ENCODE measurements at regions not wholly inside any gene's neighbourhood (a gene's known extent, or its start where the extent isn't known, plus 50 kb on each side); places are given as distances from the start of the nearest gene placed in this dataset.

DNA sequence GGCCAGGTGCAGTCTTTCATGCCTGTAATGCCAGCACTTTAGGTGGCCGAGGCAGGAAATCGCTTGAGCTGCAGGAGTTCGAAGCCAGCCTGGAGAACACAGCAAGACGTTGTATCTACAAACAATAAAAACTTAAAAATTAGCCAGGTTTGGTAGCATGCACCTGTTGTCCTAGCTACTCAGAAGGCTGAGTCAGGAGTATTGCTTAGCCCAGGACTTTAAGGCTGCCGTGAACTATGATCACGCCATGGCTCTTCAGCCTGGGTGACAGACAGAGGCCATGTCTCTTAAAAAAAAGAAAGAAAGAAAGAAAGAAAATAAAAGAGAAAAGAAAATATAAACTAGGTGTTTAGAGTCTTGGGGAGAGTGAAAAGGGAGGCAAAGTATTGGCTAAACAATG is 96.4 kb upstream of the PDE5A start:
- Histone ChIP-seq H3K36me3 (ENCODE audit: control insufficient read depth, insufficient read depth, low read length) (no peaks in the 10 kb centered on the region), H3K4me1 (ENCODE audit: control insufficient read depth, insufficient read depth, low read length, poor library complexity, severe bottlenecking) (no peaks in the 10 kb centered on the region), H3K27me3 (ENCODE audit: control insufficient read depth, insufficient read depth, low read length) (no peaks in the 10 kb centered on the region), H3K27ac (ENCODE audit: insufficient read depth, low read length, poor library complexity, severe bottlenecking) (no peak overlapping the region), H3K4me3 (ENCODE audit: low read depth, low read length) (no peak overlapping the region), H3K9me3 (ENCODE audit: control insufficient read depth in 2 of 2, low read length in 2 of 2) (no peaks in the 10 kb centered on the region)
- Mint-ChIP-seq H3K27ac (no peak overlapping the region), H3K4me3 (no peak overlapping the region), H3K27me3 (no peaks in the 10 kb centered on the region), H3K36me3 (no peaks in the 10 kb centered on the region), H3K4me1 (no peaks in the 10 kb centered on the region), H3K9me3 (peaks cover 0 to 7% (median 0%) of the 10 kb centered on the region in 7 donors)
- ATAC-seq (ENCODE audit: low read depth in 2 of 2): no peak
- DNase-seq: no peak

DNA sequence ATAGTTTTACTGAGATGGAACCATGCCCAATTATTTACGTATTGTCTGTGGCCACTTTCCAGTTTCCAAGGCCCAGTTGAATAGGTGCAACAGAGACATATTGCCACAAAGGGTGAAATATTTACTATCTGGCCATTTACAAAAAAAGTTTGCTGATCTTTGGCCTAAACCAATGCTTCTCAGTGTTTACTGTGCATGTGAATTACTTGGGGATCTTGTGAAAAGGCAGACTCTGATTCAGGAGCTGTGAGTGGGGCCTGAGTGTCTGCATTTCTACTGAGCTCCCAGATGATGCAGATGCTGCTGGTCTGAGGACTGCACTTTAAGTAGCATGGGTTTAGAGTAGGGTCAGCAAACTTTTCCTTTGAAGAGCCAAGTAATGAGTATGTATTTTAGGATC is 94.1 kb upstream of the PDE5A start:
- peaks cover 0 to 20% (median 5%) of the 10 kb centered on the region in 7 donors for H3K9me3 Mint-ChIP-seq
- Histone ChIP-seq H3K4me1 (ENCODE audit: control insufficient read depth, insufficient read depth, low read length, poor library complexity, severe bottlenecking) (no peaks in the 10 kb centered on the region), H3K27ac (ENCODE audit: insufficient read depth, low read length, poor library complexity, severe bottlenecking) (no peak overlapping the region), H3K9me3 (ENCODE audit: control insufficient read depth in 2 of 2, low read length in 2 of 2) (no peaks in the 10 kb centered on the region), H3K4me3 (ENCODE audit: low read depth, low read length) (no peak overlapping the region), H3K36me3 (ENCODE audit: control insufficient read depth, insufficient read depth, low read length) (no peaks in the 10 kb centered on the region), H3K27me3 (ENCODE audit: control insufficient read depth, insufficient read depth, low read length) (no peaks in the 10 kb centered on the region)
- no peaks in the 10 kb centered on the region for H3K27me3 Mint-ChIP-seq
- H3K4me3 Mint-ChIP-seq: no peak overlapping the region
- H3K4me1 Mint-ChIP-seq: no peaks in the 10 kb centered on the region
- ATAC-seq (ENCODE audit: low read depth in 2 of 2) (no peak), DNase-seq (no peak)
- H3K36me3 Mint-ChIP-seq: no peaks in the 10 kb centered on the region
- H3K27ac Mint-ChIP-seq: no peak overlapping the region

DNA sequence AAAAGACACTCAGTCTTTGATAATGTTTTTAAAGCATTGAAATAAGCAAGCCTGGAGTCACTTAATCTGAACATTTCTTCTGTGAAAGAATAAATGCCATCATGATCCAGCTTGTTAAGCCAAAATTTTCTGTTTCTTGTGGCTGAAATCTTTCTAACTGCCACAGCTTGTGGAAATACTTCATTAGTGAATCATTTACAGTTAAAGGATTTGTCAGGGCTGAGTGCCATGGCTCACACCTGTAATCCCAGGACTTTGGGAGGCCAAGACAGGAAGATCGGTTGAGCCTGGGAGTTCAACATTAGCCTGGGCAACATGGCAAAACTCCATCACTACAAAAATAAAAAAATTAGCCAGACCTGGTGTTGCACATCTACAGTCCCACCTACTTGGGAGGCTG is 93.3 kb upstream of the PDE5A start:
- H3K9me3 ChIP-seq (ENCODE audit: control insufficient read depth in 2 of 2, low read length in 2 of 2): no peaks in the 10 kb centered on the region
- ATAC-seq (ENCODE audit: low read depth in 2 of 2): no peak

DNA sequence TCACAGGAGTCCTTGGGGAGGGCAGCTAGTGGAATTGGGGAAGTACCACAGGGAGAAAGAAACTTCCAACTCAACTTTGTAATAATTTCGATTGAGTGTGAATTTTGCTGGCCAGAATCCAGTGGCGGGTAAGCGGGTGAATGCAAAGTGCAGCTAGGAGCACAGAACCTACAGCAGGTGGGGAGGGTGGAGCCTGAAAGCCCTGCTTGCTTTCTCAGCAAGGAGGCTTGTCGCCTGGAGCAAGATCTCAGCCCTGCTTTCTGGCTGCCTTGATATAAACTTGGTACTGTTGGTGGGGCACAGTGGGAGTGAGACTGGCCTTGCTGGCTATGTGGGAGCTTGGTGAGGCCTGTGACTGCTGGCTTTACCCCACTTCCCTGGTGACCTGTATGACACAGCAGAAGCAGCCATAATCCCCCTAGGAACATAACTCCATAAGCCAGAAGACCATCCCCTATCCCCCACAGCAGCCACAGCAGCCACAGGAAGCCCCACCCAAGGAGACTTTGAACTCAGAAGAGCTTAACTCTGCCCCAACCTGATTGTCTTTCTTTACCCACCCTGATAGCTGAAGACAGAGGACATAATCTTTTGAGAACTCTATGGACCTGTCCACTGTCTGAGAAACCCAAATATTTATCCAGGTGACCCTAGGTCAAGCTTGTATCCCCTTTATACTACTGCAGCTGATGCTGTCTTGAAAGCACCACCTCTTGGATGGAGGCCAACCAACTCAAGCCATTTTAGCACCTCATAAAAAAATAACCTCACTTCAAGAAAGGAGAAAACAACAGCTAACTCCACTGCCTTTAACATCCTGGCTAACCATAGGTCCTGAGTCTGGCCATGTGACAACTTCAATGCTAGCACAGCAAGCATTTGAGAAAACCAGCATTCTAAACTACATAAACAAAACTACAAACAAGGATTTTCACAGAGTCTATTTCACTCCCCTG is 87.2 kb upstream of the PDE5A start:
- peaks cover 0 to 35% (median 9%) of the 10 kb centered on the region in 7 donors for H3K9me3 Mint-ChIP-seq
- ATAC-seq (ENCODE audit: low read depth in 2 of 2): no peak

More for the DNA sequence above, 93.3 kb upstream of the PDE5A start:
- Mint-ChIP-seq H3K36me3 (no peaks in the 10 kb centered on the region), H3K9me3 (peaks cover 0 to 20% (median 5%) of the 10 kb centered on the region in 7 donors), H3K27me3 (no peaks in the 10 kb centered on the region), H3K27ac (no peak overlapping the region), H3K4me1 (no peaks in the 10 kb centered on the region), H3K4me3 (no peak overlapping the region)
- no peaks in the 10 kb centered on the region for H3K4me1 ChIP-seq (ENCODE audit: control insufficient read depth, insufficient read depth, low read length, poor library complexity, severe bottlenecking)
- no peaks in the 10 kb centered on the region for H3K36me3 ChIP-seq (ENCODE audit: control insufficient read depth, insufficient read depth, low read length)
- no peaks in the 10 kb centered on the region for H3K27me3 ChIP-seq (ENCODE audit: control insufficient read depth, insufficient read depth, low read length)
- no peak overlapping the region for H3K27ac ChIP-seq (ENCODE audit: insufficient read depth, low read length, poor library complexity, severe bottlenecking)
- no peak for DNase-seq
- H3K4me3 ChIP-seq (ENCODE audit: low read depth, low read length): no peak overlapping the region

DNA sequence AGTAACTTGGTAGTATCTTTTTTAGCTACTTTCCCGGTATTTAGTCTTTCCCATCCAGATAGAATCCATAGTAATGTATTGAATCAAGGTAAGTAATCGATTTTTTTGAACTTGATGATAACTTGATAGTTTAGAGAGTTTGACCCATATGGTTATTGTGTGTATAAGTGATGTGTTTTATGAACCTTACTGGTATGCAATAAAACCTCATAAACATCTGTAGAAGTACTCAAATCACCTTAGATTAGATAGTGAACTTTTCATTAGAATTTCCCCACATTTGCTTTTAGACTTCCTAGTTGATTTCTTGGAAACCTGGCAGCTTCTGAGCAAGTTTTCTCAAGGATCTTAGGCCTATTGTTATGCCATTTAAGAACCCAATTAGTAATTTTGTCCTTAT is 80.8 kb upstream of the PDE5A start:
- Histone ChIP-seq H3K27ac (ENCODE audit: insufficient read depth, low read length, poor library complexity, severe bottlenecking) (no peak overlapping the region), H3K36me3 (ENCODE audit: control insufficient read depth, insufficient read depth, low read length) (no peaks in the 10 kb centered on the region), H3K4me3 (ENCODE audit: low read depth, low read length) (no peak overlapping the region), H3K4me1 (ENCODE audit: control insufficient read depth, insufficient read depth, low read length, poor library complexity, severe bottlenecking) (no peaks in the 10 kb centered on the region), H3K9me3 (ENCODE audit: control insufficient read depth in 2 of 2, low read length in 2 of 2) (no peaks in the 10 kb centered on the region), H3K27me3 (ENCODE audit: control insufficient read depth, insufficient read depth, low read length) (no peaks in the 10 kb centered on the region)
- Mint-ChIP-seq H3K4me3 (no peak overlapping the region), H3K4me1 (no peaks in the 10 kb centered on the region), H3K9me3 (peaks cover 0 to 8% (median 1%) of the 10 kb centered on the region in 7 donors), H3K27me3 (peaks cover 4% of the 10 kb centered on the region), H3K36me3 (no peaks in the 10 kb centered on the region), H3K27ac (no peak overlapping the region)
- ATAC-seq (ENCODE audit: low read depth in 2 of 2) (no peak), DNase-seq (no peak)

More for the DNA sequence above, 87.2 kb upstream of the PDE5A start:
- H3K9me3 ChIP-seq (ENCODE audit: control insufficient read depth in 2 of 2, low read length in 2 of 2): no peaks in the 10 kb centered on the region
- H3K36me3 ChIP-seq (ENCODE audit: control insufficient read depth, insufficient read depth, low read length): no peaks in the 10 kb centered on the region
- no peak overlapping the region for H3K27ac ChIP-seq (ENCODE audit: insufficient read depth, low read length, poor library complexity, severe bottlenecking)
- Mint-ChIP-seq H3K27ac (peak overlapping the region in 1 of 3 donors; percentile 29), H3K4me1 (no peaks in the 10 kb centered on the region), H3K36me3 (no peaks in the 10 kb centered on the region), H3K4me3 (no peak overlapping the region), H3K27me3 (no peaks in the 10 kb centered on the region)
- no peaks in the 10 kb centered on the region for H3K27me3 ChIP-seq (ENCODE audit: control insufficient read depth, insufficient read depth, low read length)
- no peak for DNase-seq
- H3K4me1 ChIP-seq (ENCODE audit: control insufficient read depth, insufficient read depth, low read length, poor library complexity, severe bottlenecking): no peaks in the 10 kb centered on the region
- no peak overlapping the region for H3K4me3 ChIP-seq (ENCODE audit: low read depth, low read length)

DNA sequence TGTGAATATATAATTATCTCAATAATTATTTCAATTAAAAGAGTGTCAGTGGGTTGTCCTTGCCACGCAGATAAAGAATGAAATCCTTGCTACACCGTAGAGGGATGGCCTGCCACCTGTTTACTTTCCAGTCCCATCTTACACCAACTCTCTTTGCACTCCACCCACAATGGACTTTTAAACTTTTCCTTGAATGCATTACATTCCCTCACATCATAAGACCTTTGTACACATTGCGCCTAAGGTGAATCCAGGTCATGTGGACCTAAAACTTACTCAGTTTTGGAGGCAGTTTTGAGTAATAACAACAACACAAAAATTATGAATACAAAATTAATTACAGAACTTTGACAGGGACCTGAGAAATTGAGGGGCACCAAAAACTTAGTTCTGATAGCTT is 78.7 kb upstream of the PDE5A start:
- no peak overlapping the region for H3K27ac ChIP-seq (ENCODE audit: insufficient read depth, low read length, poor library complexity, severe bottlenecking)
- H3K36me3 ChIP-seq (ENCODE audit: control insufficient read depth, insufficient read depth, low read length): no peaks in the 10 kb centered on the region
- Mint-ChIP-seq H3K27ac (no peak overlapping the region), H3K9me3 (peaks cover 0 to 9% (median 1%) of the 10 kb centered on the region in 7 donors), H3K27me3 (peaks cover 4% of the 10 kb centered on the region), H3K4me3 (no peak overlapping the region), H3K36me3 (no peaks in the 10 kb centered on the region), H3K4me1 (no peaks in the 10 kb centered on the region)
- H3K27me3 ChIP-seq (ENCODE audit: control insufficient read depth, insufficient read depth, low read length): no peaks in the 10 kb centered on the region
- no peak for ATAC-seq (ENCODE audit: low read depth in 2 of 2)
- H3K4me3 ChIP-seq (ENCODE audit: low read depth, low read length): no peak overlapping the region
- no peaks in the 10 kb centered on the region for H3K4me1 ChIP-seq (ENCODE audit: control insufficient read depth, insufficient read depth, low read length, poor library complexity, severe bottlenecking)
- no peaks in the 10 kb centered on the region for H3K9me3 ChIP-seq (ENCODE audit: control insufficient read depth in 2 of 2, low read length in 2 of 2)
- DNase-seq: no peak

- Mint-ChIP-seq H3K4me1 (no peaks in the 10 kb centered on the region), H3K9me3 (peaks cover 0 to 7% (median 1%) of the 10 kb centered on the region in 7 donors), H3K36me3 (no peaks in the 10 kb centered on the region), H3K4me3 (no peak overlapping the region), H3K27ac (no peak overlapping the region), H3K27me3 (peaks cover 4% of the 10 kb centered on the region)
- H3K27me3 ChIP-seq (ENCODE audit: control insufficient read depth, insufficient read depth, low read length): no peaks in the 10 kb centered on the region
- H3K36me3 ChIP-seq (ENCODE audit: control insufficient read depth, insufficient read depth, low read length): no peaks in the 10 kb centered on the region
- no peaks in the 10 kb centered on the region for H3K4me1 ChIP-seq (ENCODE audit: control insufficient read depth, insufficient read depth, low read length, poor library complexity, severe bottlenecking)
- DNase-seq (no peak), ATAC-seq (ENCODE audit: low read depth in 2 of 2) (no peak)
- H3K4me3 ChIP-seq (ENCODE audit: low read depth, low read length): no peak overlapping the region
- H3K27ac ChIP-seq (ENCODE audit: insufficient read depth, low read length, poor library complexity, severe bottlenecking): no peak overlapping the region
- no peaks in the 10 kb centered on the region for H3K9me3 ChIP-seq (ENCODE audit: control insufficient read depth in 2 of 2, low read length in 2 of 2)
Observed at GRCh38 chr4:119706804-119707203, 78.2 kb upstream of the PDE5A start.

GRCh38 chr4:119697887-119698393 is 69.3 kb upstream of the PDE5A start:
- Mint-ChIP-seq H3K27ac (no peak overlapping the region), H3K4me1 (no peaks in the 10 kb centered on the region), H3K9me3 (peaks cover 0 to 4% (median 0%) of the 10 kb centered on the region in 7 donors), H3K27me3 (peaks cover 4% of the 10 kb centered on the region), H3K36me3 (no peaks in the 10 kb centered on the region), H3K4me3 (no peak overlapping the region)
- DNase-seq (no peak), ATAC-seq (ENCODE audit: low read depth in 2 of 2) (no peak)
- no peaks in the 10 kb centered on the region for H3K36me3 ChIP-seq (ENCODE audit: control insufficient read depth, insufficient read depth, low read length)
- H3K4me3 ChIP-seq (ENCODE audit: low read depth, low read length): no peak overlapping the region
- H3K27ac ChIP-seq (ENCODE audit: insufficient read depth, low read length, poor library complexity, severe bottlenecking): no peak overlapping the region
- no peaks in the 10 kb centered on the region for H3K9me3 ChIP-seq (ENCODE audit: control insufficient read depth in 2 of 2, low read length in 2 of 2)
- H3K4me1 ChIP-seq (ENCODE audit: control insufficient read depth, insufficient read depth, low read length, poor library complexity, severe bottlenecking): no peaks in the 10 kb centered on the region
- H3K27me3 ChIP-seq (ENCODE audit: control insufficient read depth, insufficient read depth, low read length): no peaks in the 10 kb centered on the region
